HTR-8/SVneo (cell line): ENCODE measurements at regions not wholly inside any gene's neighbourhood (a gene's known extent, or its start where the extent isn't known, plus 50 kb on each side); places are given as distances from the start of the nearest gene placed in this dataset.
"Not testable (repeated sequence)": the region's sequence is repeated elsewhere in the genome, so short reads cannot be mapped to it uniquely, and the experiment has no call there.

Source experiments
- DNase-seq: peaks from one replicate; pipeline ENCODE4 v3.0.0; 2011; ENCODE audit warnings: low spot score, mixed read lengths; ENCODE audit not compliant: insufficient read length
- FAIRE-seq: peaks from 2 replicates; lab custom pipeline; 2011; peaks lifted over from hg19 to GRCh38; lab: Jason Lieb, UNC

DNA sequence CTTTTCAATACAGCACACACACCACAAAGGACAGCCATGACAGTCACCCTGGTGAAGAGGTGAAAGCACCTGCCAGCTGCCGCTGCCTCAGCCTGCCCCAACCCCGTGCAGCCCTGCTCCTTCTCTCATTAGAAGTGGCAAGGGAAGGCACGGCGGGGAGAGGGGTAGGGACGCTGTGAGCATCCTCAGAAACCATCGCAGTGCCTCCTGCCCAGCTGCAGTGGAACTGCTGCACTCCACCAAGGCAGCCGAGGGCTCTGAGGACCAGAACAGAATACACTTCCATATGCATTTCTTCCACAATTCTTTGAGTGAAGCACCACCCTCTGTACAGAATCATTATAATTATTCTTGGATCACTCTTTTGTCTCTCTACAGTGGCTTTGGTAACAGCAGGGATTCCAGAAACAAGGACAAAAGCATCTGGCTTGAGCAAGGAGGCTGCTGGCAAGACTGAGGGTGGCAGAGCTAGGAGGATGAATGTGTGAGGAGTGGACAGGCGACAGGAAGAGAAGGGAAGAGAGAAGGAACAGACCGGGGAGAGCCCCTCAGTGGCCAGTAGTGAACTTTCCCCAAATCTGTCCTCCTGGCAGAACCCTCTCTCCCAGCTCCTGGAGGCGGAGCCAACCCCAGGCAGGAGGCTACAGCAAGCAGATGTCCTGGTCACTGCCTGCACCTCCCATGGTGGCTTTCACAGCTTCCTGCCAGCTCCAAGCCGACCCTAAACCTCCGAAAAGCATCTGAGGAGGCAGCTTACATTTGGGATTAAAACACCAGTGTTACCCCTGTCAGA is 73.2 kb downstream of the MTNR1A start:
- no peak for FAIRE-seq
- DNase-seq, result no peak

GRCh38 chr4:186475202-186475601 is 80.2 kb downstream of the MTNR1A start:
- no peak for DNase-seq
- FAIRE-seq, result no peak

DNA sequence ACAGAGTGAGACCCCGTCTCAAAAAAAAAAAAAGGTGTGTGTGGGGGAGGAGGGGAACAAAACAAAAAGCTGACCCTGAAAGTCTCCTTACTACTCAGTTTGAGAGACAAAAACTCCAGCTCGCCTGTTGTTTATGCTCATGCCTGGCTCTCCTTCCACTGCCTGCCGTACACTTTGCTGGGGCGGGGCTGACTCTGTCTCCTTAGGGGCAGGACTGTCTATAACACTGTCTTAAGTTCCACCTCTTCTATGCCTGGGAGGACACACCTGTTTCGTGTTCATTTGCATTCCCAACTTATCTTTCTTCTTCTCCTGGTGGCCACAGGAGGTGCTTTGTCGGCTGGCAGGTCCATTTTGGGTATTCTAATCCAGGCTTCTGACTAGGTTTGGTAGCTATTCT is 81.4 kb downstream of the MTNR1A start:
- FAIRE-seq, result no peak
- no peak for DNase-seq

- DNase-seq, result peak; percentile 52
- peak; percentile 26 for FAIRE-seq
These were observed 82.4 kb downstream of the MTNR1A start for GRCh38 chr4:186472948-186473347.

- FAIRE-seq, result no peak
- no peak for DNase-seq
These were observed 83.9 kb downstream of the MTNR1A start for GRCh38 chr4:186471441-186471840.

DNA sequence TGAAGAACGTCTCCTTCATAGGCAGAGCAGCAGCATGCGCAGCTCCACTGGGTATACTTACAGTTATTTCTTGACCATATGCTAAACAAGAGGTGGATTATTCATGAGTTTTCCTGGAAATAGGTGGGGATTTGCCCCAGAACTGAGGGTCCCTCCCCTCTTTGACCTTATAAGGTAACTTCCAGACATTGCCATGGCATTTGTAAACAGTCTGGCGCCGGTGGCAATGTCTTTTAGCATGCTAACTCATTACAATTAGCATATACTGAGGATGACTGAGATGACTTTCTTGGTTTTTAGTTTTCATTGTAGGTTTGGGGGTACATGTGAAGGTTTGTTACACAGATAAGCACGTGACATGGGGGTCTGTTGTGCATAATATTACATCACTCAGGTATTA is 97.3 kb downstream of the MTNR1A start:
- FAIRE-seq (no peak), DNase-seq (no peak)

GRCh38 chr4:186451982-186452381 is 103.4 kb downstream of the MTNR1A start:
- DNase-seq, result no peak
- no peak for FAIRE-seq

GRCh38 chr4:186449954-186450353 is 105.4 kb downstream of the MTNR1A start:
- DNase-seq (no peak), FAIRE-seq (no peak)

DNA sequence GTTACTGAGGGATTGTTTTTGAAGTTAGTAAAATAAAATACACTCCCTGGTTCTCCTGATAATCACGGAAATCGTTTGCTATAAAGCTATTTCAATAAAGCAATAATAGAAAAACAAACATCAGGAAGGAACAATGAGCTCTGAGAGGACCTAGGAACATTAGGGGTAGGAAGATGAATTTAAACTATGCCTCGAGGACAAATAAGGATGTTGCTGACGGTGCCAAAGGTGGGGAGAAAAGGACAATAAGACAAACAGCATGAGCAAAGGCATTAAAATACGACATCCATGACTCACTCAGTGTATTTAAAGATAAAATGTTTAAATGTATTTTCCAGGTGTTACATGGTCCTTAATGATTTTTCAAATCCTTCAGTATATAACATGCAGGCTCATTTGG is 110.3 kb downstream of the MTNR1A start:
- no peak for DNase-seq
- no peak for FAIRE-seq

DNA sequence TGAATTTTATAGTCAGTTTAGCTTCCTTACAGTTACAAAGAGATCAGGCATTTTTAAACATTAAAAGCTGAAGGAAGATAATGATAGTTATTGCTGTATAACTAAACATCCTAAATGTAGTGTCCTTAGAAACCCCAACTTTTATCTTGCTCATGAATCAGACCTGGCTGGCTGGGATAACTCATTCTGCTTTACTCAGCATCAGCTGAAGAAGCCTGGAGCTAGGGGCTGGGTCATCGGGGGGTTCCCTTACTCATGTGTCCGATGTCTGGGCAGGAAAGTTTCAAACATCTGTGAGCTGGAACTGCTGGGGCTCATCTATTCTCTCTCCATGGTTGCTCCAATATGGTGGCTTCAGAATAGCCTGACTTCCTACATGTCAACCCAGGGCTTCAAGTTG is 113.9 kb downstream of the MTNR1A start:
- no peak for DNase-seq
- no peak for FAIRE-seq

DNA sequence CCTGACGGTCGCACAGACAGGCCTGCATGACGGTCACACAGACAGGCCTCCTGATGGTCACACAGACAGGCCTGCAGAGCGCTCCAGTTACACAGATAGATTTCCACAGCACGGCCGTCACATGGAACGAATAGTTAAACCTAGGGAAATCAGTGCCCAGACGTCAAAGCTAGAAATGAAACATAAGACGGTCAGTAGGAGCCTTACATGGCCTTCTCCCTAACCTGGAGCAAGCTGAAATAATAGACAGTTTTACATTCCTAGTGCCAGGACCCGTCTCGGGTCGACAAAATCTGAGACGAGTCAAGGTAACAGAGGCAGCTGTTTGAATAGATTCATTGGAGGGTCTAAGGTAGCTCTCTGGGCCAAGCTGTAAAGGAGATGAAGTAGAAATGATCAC is 126.9 kb downstream of the MTNR1A start:
- DNase-seq, result no peak
- FAIRE-seq, result no peak

GRCh38 chr4:186424745-186425144 is 130.6 kb downstream of the MTNR1A start:
- no peak for FAIRE-seq
- no peak for DNase-seq

DNA sequence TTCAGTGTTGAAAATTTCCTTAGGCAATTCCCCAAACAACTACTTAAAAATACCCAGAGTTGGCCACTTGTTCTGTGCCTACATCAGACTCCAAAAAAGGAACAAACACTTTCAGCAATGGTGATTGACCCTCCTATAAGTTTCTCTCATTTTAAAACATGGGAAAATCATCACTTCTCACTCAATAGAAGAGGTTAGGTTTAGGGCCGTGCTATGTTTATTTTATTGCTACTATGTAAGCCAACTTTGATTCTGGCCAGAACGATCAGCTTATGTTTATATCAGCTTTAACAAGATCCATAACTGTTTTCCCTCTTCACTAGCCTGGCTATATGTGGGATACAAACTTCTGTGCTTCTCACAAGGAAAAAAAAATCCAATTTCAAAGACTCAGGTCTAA is 133.1 kb downstream of the MTNR1A start:
- FAIRE-seq (no peak), DNase-seq (no peak)

DNA sequence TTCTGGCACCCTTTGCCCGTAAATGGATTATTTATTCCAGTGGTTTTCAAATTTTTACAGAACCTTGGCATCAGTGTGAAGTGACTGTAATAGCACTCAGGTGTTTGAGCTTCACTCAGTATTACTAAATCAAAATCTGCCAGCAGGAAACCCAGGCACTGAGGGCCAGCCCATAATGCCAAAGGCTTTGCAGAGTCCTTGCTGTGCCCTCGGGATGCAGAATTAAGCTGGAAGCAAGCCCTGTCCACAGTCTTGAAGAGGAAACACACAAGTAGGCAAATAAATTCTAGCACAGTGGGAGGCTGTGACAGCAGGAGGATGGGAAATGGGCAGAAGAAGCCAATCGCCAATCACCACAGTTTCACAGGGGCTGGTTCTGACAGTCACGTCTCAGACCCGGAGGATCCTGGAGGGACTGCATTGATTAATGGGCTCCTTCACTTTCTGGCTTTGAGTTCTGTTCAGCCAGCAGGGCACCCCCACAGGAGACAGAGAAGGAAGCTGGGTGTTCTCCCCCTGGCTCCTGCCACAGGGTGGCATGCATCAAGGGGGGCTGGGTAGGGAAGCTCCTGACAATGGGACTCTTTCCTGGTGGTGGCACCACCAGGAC is 138.8 kb downstream of the MTNR1A start:
- no peak for DNase-seq
- FAIRE-seq, result no peak

DNA sequence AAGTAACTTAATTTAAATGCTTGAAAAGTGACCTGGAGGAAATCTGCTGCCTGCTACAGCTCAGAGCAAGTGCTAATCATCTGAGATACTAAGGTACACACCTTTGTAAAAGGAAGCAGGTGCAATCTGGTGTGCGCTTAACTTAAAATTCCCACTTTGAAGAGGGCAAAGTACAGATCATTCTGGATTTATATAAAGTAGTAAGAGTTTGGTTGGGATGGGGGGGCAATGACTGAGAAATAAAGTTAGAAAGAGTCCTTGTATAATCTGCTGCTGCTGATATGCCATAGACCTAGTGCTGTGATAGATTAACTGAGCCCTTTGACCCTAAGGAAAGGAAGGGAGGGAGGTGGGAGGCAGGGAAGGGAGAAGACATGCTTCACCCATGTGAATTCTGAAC is 141.0 kb downstream of the MTNR1A start:
- no peak for FAIRE-seq
- DNase-seq, result no peak

GRCh38 chr4:186405957-186406356 is 140.0 kb downstream of the F11 start:
- DNase-seq (no peak), FAIRE-seq (peak; percentile 99)

DNA sequence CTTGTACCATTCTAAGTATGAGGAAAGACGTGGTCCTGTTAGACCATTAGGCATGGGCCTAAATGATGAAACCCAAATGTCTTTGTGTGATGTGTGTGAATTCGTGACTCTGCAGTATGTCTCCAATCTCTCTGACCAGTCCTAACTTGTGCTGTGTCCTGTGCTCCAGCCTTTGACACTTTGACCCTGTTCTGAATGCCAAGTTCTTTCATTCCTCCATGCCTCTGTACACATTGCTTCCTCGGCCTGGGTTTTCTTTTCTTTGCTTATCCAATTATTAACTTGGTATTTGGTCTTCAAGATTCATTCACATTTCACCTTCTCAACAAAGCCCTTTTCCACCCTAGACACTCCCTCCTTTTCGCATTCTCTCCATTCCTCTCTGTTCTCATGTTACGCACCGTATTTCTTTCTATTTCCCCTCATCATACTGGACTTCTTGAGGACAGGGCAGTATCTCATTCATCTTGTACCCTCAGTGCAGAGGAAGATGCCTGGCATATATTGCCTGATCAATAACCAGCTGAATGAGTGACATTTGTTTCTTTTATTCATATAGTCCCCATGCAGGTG is 138.7 kb downstream of the F11 start:
- DNase-seq (no peak), FAIRE-seq (peak; percentile 4)

- DNase-seq, result no peak
- no peak for FAIRE-seq
These were observed 134.7 kb downstream of the F11 start for GRCh38 chr4:186400676-186401075.

DNA sequence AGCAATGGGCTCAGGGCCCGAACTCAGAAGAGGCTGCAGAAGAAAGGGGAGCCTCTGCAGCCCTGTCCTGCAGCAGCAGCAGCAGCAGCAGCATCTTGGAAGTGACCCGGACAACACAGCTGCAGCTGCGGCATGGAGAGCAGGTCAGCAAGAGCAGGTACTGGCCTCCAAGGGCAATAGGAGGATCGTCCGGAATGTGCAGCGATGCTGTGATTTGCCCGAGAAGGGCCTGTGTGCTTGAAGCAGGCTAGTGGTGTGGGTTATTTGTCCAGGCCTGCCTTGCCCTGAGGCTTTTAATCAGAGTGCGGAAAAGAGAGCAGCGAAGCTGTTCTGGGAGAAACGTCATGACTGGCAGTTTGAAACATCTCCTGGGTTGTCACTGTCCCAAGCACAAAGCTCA is 126.0 kb downstream of the F11 start:
- DNase-seq, result no peak
- no peak for FAIRE-seq

- not testable (repeated sequence) for FAIRE-seq
These were observed 118.3 kb downstream of the F11 start for GRCh38 chr4:186384328-186384727.

GRCh38 chr4:186368281-186368680 is 102.3 kb downstream of the F11 start:
- DNase-seq (no peak), FAIRE-seq (peak; percentile 48)

More at GRCh38 chr4:186384328-186384727, 118.3 kb downstream of the F11 start:
- DNase-seq, result not testable (repeated sequence)

DNA sequence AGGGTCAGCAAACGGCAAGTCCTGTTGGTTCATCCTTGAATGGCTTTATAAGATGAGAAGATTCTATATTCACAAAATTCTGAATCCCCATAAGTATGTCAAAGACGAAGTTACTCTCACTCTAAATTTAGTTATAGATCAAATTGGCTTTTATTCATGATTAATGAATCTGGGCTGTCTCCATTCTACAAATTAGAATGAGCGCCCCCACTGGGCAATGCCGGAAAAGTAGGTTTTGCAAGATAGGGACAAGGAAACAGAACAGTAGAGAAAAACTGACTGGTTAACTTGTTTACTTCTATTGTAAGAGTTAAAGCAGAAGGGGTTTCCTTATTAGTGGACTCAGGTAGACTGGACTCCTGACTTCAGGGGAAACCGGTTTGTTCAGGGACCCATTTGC is 100.3 kb downstream of the F11 start:
- DNase-seq (no peak), FAIRE-seq (no peak)
